ENCODE measurements at regions not wholly inside any gene's neighbourhood (a gene's known extent, or its start where the extent isn't known, plus 50 kb on each side); places are given as distances from the start of the nearest gene placed in this dataset.

- Histone ChIP-seq H3K4me3 (ENCODE audit: low read depth, low read length) (no peak overlapping the region), H3K27me3 (ENCODE audit: control insufficient read depth, insufficient read depth, low read length) (no peaks in the 10 kb centered on the region), H3K27ac (ENCODE audit: low read depth, low read length) (no peak overlapping the region), H3K9me3 (ENCODE audit: control insufficient read depth, insufficient read depth, low read length) (no peaks in the 10 kb centered on the region)
- CTCF ChIA-PET: no interaction called here
- no peak for TF ChIP-seq CTCF (IDR thresholded peaks at IDR 0.05; ENCODE audit: low read depth, low read length)
- POLR2A ChIA-PET: no interaction called here
- DNase-seq (ENCODE audit: low read depth, low spot score): no peak
Observed at GRCh38 chr13:47317356-47317755, 420.5 kb upstream of the HTR2A start.

GRCh38 chr13:47310401-47310800 is 413.5 kb upstream of the HTR2A start:
- no peaks in the 10 kb centered on the region for H3K9me3 ChIP-seq (ENCODE audit: control insufficient read depth, insufficient read depth, low read length)
- DNase-seq (ENCODE audit: low read depth, low spot score): no peak
- POLR2A ChIA-PET: no interaction called here

GRCh38 chr13:47306991-47307390 is 410.1 kb upstream of the HTR2A start:
- Histone ChIP-seq H3K4me3 (ENCODE audit: low read depth, low read length) (no peak overlapping the region), H3K9me3 (ENCODE audit: control insufficient read depth, insufficient read depth, low read length) (no peaks in the 10 kb centered on the region), H3K27ac (ENCODE audit: low read depth, low read length) (no peak overlapping the region), H3K27me3 (ENCODE audit: control insufficient read depth, insufficient read depth, low read length) (no peaks in the 10 kb centered on the region)
- ChIA-PET CTCF (no interaction called here), POLR2A (no interaction called here)
- no peak for DNase-seq (ENCODE audit: low read depth, low spot score)
- TF ChIP-seq CTCF (IDR thresholded peaks at IDR 0.05; ENCODE audit: low read depth, low read length): no peak

More at GRCh38 chr13:47310401-47310800, 413.5 kb upstream of the HTR2A start:
- no peak for TF ChIP-seq CTCF (IDR thresholded peaks at IDR 0.05; ENCODE audit: low read depth, low read length)
- Histone ChIP-seq H3K27ac (ENCODE audit: low read depth, low read length) (no peak overlapping the region), H3K27me3 (ENCODE audit: control insufficient read depth, insufficient read depth, low read length) (no peaks in the 10 kb centered on the region), H3K4me3 (ENCODE audit: low read depth, low read length) (no peak overlapping the region)
- CTCF ChIA-PET: no interaction called here

- TF ChIP-seq CTCF (IDR thresholded peaks at IDR 0.05; ENCODE audit: low read depth, low read length): no peak
- DNase-seq (ENCODE audit: low read depth, low spot score): no peak
- Histone ChIP-seq H3K9me3 (ENCODE audit: control insufficient read depth, insufficient read depth, low read length) (no peaks in the 10 kb centered on the region), H3K27me3 (ENCODE audit: control insufficient read depth, insufficient read depth, low read length) (no peaks in the 10 kb centered on the region), H3K4me3 (ENCODE audit: low read depth, low read length) (no peak overlapping the region), H3K27ac (ENCODE audit: low read depth, low read length) (no peak overlapping the region)
- ChIA-PET CTCF (no interaction called here), POLR2A (no interaction called here)
Observed at GRCh38 chr13:47303626-47304025, 406.8 kb upstream of the HTR2A start.

- no peak for TF ChIP-seq CTCF (IDR thresholded peaks at IDR 0.05; ENCODE audit: low read depth, low read length)
- DNase-seq (ENCODE audit: low read depth, low spot score): no peak
- Histone ChIP-seq H3K4me3 (ENCODE audit: low read depth, low read length) (no peak overlapping the region), H3K27ac (ENCODE audit: low read depth, low read length) (no peak overlapping the region), H3K9me3 (ENCODE audit: control insufficient read depth, insufficient read depth, low read length) (no peaks in the 10 kb centered on the region), H3K27me3 (ENCODE audit: control insufficient read depth, insufficient read depth, low read length) (no peaks in the 10 kb centered on the region)
- ChIA-PET POLR2A (interaction anchor here (1.2 kb wide), 1 partner anchor 12 kb away, joined by 4 read pairs; no protein-coding TSS in a partner anchor), CTCF (interaction anchor here (0.8 to 1.5 kb wide), 2 partner anchors 10 kb away, joined by 3 read pairs; no protein-coding TSS in a partner anchor)
Observed at GRCh38 chr13:47299304-47299703, 402.5 kb upstream of the HTR2A start.

All from AG04450 (cell line).